ENCODE measurements at regions not wholly inside any gene's neighbourhood (a gene's known extent, or its start where the extent isn't known, plus 50 kb on each side); places are given as distances from the start of the nearest gene placed in this dataset.

DNA sequence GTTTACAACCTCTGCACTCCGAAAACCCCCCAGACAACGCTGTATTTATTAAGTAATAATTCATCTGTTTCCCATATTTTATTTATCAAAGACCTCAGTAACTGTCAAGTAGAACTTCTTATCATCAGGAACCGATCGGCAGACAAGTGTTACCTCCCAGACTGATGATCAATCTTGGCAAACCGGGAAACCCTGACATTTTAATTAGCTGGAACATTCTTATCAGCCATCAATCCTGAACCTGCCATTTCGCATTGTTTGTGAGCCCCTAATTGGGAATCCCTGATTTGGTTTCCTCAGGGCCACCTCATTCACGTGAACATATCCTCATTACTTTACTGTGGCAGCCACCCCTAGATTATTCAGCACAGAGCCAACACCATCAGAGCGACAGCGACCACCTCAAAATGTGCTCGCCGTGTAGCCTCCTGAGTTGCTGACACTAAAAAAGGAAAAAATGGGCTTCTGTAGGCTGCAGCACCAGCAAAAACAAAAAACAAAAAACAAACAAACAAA lies 93.6 kb upstream of the SDK1 start:
- H3K4me1 Mint-ChIP-seq (ENCODE audit: low read depth, unreplicated experiment) = peaks cover 7% of the 10 kb centered on the region
- H3K27ac Mint-ChIP-seq (ENCODE audit: unreplicated experiment) = no peak overlapping the region
- intact Hi-C loops (cut with micrococcal nuclease; ENCODE audit: unreplicated experiment) = no loop called here
- Histone ChIP-seq H3K4me3 (ENCODE audit: low read depth, low read length) (no peak overlapping the region), H3K36me3 (ENCODE audit: control insufficient read depth, insufficient read depth, low read length) (no peaks in the 10 kb centered on the region), H3K9me3 (no peaks in the 10 kb centered on the region), H3K27me3 (replicated peaks; ENCODE audit: control insufficient read depth, insufficient read depth, low read length) (no peaks in the 10 kb centered on the region), H3K4me1 (0 out of 2 replicates have a peak, but pooled peaks cover 4% of the 10 kb centered on the region)
- POLR2A ChIA-PET = no interaction called here
- H3K36me3 Mint-ChIP-seq (ENCODE audit: insufficient read depth, unreplicated experiment) = no peaks in the 10 kb centered on the region
- H3K4me3 Mint-ChIP-seq (ENCODE audit: unreplicated experiment) = no peak overlapping the region
- CTCF ChIA-PET = no interaction called here
- TF ChIP-seq, protein P1, sequence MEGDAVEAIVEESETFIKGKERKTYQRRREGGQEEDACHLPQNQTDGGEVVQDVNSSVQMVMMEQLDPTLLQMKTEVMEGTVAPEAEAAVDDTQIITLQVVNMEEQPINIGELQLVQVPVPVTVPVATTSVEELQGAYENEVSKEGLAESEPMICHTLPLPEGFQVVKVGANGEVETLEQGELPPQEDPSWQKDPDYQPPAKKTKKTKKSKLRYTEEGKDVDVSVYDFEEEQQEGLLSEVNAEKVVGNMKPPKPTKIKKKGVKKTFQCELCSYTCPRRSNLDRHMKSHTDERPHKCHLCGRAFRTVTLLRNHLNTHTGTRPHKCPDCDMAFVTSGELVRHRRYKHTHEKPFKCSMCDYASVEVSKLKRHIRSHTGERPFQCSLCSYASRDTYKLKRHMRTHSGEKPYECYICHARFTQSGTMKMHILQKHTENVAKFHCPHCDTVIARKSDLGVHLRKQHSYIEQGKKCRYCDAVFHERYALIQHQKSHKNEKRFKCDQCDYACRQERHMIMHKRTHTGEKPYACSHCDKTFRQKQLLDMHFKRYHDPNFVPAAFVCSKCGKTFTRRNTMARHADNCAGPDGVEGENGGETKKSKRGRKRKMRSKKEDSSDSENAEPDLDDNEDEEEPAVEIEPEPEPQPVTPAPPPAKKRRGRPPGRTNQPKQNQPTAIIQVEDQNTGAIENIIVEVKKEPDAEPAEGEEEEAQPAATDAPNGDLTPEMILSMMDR (IDR thresholded peaks at IDR 0.05; ENCODE audit: insufficient read depth in 1 of 2, low read depth in 1 of 2, low read length in 1 of 2, severe bottlenecking in 1 of 2, unreplicated experiment in 1 of 2) = no peak
- no peaks in the 10 kb centered on the region for H3K27me3 Mint-ChIP-seq (ENCODE audit: insufficient read depth, unreplicated experiment)
- BruUV-seq (replicated peaks) = no TSS peak
- DNase-seq = no peak
- no peaks in the 10 kb centered on the region for H3K9me3 Mint-ChIP-seq (ENCODE audit: unreplicated experiment)

GRCh38 chr7:3210531-3210930 lies 90.5 kb upstream of the SDK1 start:
- Mint-ChIP-seq H3K9me3 (ENCODE audit: unreplicated experiment) (no peaks in the 10 kb centered on the region), H3K4me3 (ENCODE audit: unreplicated experiment) (no peak overlapping the region), H3K36me3 (ENCODE audit: insufficient read depth, unreplicated experiment) (no peaks in the 10 kb centered on the region), H3K27me3 (ENCODE audit: insufficient read depth, unreplicated experiment) (no peaks in the 10 kb centered on the region), H3K4me1 (ENCODE audit: low read depth, unreplicated experiment) (peaks cover under 1% of the 10 kb centered on the region), H3K27ac (ENCODE audit: unreplicated experiment) (no peak overlapping the region)
- TF ChIP-seq, protein P1 (IDR thresholded peaks at IDR 0.05; ENCODE audit: insufficient read depth in 1 of 2, low read depth in 1 of 2, low read length in 1 of 2, severe bottlenecking in 1 of 2, unreplicated experiment in 1 of 2) = peak in 1 of 2 experiments; percentile 22
- CTCF ChIA-PET = no interaction called here
- intact Hi-C loops (cut with micrococcal nuclease; ENCODE audit: unreplicated experiment) = no loop called here
- POLR2A ChIA-PET = no interaction called here
- Histone ChIP-seq H3K4me1 (no peaks in the 10 kb centered on the region), H3K36me3 (ENCODE audit: control insufficient read depth, insufficient read depth, low read length) (no peaks in the 10 kb centered on the region), H3K27me3 (replicated peaks; ENCODE audit: control insufficient read depth, insufficient read depth, low read length) (no peaks in the 10 kb centered on the region), H3K4me3 (ENCODE audit: low read depth, low read length) (no peak overlapping the region), H3K9me3 (no peaks in the 10 kb centered on the region)
- no TSS peak for BruUV-seq (replicated peaks)
- peak in 1 of 2 experiments; percentile 39 for DNase-seq

DNA sequence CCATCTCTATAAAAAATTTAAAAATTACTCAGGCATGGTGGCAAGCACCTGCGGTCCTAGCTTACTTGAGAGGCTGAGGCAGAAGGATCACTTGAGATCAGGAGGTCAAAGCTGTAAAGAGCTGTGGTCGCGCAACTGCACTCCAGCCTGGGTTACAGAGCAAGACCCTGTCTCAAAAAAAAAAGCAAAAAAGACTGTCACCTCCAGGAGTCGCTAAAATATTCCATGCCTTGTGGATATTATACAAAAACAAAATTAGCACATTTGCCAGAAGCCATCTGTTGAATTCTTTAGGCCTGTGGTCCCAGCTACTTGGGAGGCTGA lies 87.0 kb upstream of the SDK1 start:
- TF ChIP-seq, protein P1 (IDR thresholded peaks at IDR 0.05; ENCODE audit: insufficient read depth in 1 of 2, low read depth in 1 of 2, low read length in 1 of 2, severe bottlenecking in 1 of 2, unreplicated experiment in 1 of 2) = no peak
- DNase-seq = no peak
- peaks cover 20% of the 10 kb centered on the region for H3K4me1 Mint-ChIP-seq (ENCODE audit: low read depth, unreplicated experiment)
- H3K27me3 ChIP-seq (replicated peaks; ENCODE audit: control insufficient read depth, insufficient read depth, low read length) = no peaks in the 10 kb centered on the region
- H3K9me3 ChIP-seq = no peaks in the 10 kb centered on the region
- no peaks in the 10 kb centered on the region for H3K36me3 ChIP-seq (ENCODE audit: control insufficient read depth, insufficient read depth, low read length)
- no peaks in the 10 kb centered on the region for H3K9me3 Mint-ChIP-seq (ENCODE audit: unreplicated experiment)
- H3K4me3 ChIP-seq (ENCODE audit: low read depth, low read length) = no peak overlapping the region
- no TSS peak for BruUV-seq (replicated peaks)
- no peak overlapping the region for H3K4me3 Mint-ChIP-seq (ENCODE audit: unreplicated experiment)
- H3K36me3 Mint-ChIP-seq (ENCODE audit: insufficient read depth, unreplicated experiment) = no peaks in the 10 kb centered on the region
- intact Hi-C loops (cut with micrococcal nuclease; ENCODE audit: unreplicated experiment) = no loop called here
- no peaks in the 10 kb centered on the region for H3K27me3 Mint-ChIP-seq (ENCODE audit: insufficient read depth, unreplicated experiment)
- no peak overlapping the region for H3K27ac Mint-ChIP-seq (ENCODE audit: unreplicated experiment)
- POLR2A ChIA-PET = no interaction called here
- CTCF ChIA-PET = interaction anchor here (0.5 kb wide), 1 partner anchor 121 kb away, joined by 3 read pairs; no protein-coding TSS in a partner anchor
- peaks cover 9% of the 10 kb centered on the region for H3K4me1 ChIP-seq
